Esophagus muscularis mucosa (tissue), 3 donors: ENCODE measurements at regions not wholly inside any gene's neighbourhood (a gene's known extent, or its start where the extent isn't known, plus 50 kb on each side); places are given as distances from the start of the nearest gene placed in this dataset.

ENCODE experiments used
- CTCF ChIP-seq, 3 experiments: fragments of 200-600 bp in 2 of 3; fragments of 450-650 bp in 1 of 3; sonication (generic) in 2 of 3; IDR thresholded peaks; one replicate each; pipeline ENCODE4 v1.5.1; 2017 to 2019; ENCODE audit warnings: antibody characterized with exemption in 3 of 3, mild to moderate bottlenecking in 2 of 3, moderate library complexity in 1 of 3
- POLR2A ChIP-seq: fragments of 450-650 bp; IDR thresholded peaks from one replicate; pipeline ENCODE4 v1.6.1; 2017; ENCODE audit warnings: antibody characterized with exemption, moderate library complexity, mild to moderate bottlenecking, low read depth
- POLR2AphosphoS5 ChIP-seq, 2 donors: sonication (generic); formaldehyde crosslinking; IDR thresholded peaks; one replicate each; pipeline ENCODE4 v1.6.1; 2017; ENCODE audit warnings: antibody characterized with exemption in 2 of 2

- no peak for TF ChIP-seq CTCF (IDR thresholded peaks at IDR 0.05)
- no peak for TF ChIP-seq POLR2A
- TF ChIP-seq POLR2AphosphoS5 (IDR thresholded peaks at IDR 0.05): no peak
Measured at GRCh38 chr14:45467023-45467422, 214.0 kb upstream of the MIS18BP1 start.
